HepG2 (cell line): ENCODE measurements at regions not wholly inside any gene's neighbourhood (a gene's known extent, or its start where the extent isn't known, plus 50 kb on each side); places are given as distances from the start of the nearest gene placed in this dataset.

Experiments used
- GLMP ChIP-seq: sonication (generic); formaldehyde crosslinking; IDR thresholded peaks from 2 replicates; pipeline ENCODE4 v1.9.0; 2021; ENCODE audit warnings: missing genetic modification reagents, mild to moderate bottlenecking, borderline replicate concordance
- RFXANK ChIP-seq: IDR thresholded peaks from 2 replicates; pipeline ENCODE4 v1.6.1; 2016
- SATB2 ChIP-seq: sonication (generic); formaldehyde crosslinking; IDR thresholded peaks from 2 replicates; pipeline ENCODE4 v1.5.0; 2020; ENCODE audit warnings: missing genetic modification reagents
- ZBED4 ChIP-seq: sonication (generic); formaldehyde crosslinking; IDR thresholded peaks from 2 replicates; pipeline ENCODE4 v1.4.0; 2020; ENCODE audit warnings: missing genetic modification reagents, borderline replicate concordance
- ZNF18 ChIP-seq: sonication (generic); formaldehyde crosslinking; IDR thresholded peaks from 2 replicates; pipeline ENCODE4 v1.8.0; 2022; ENCODE audit warnings: mild to moderate bottlenecking, missing genetic modification reagents; ENCODE audit not compliant: insufficient replicate concordance
- TF ChIP-seq, protein P1 (sequence below): IDR thresholded peaks from 2 replicates; pipeline ENCODE4 v1.6.1; 2016

GRCh38 chr5:96022971-96023370, 61.3 kb upstream of the ELL2 start (continued):
- TF ChIP-seq, protein P1, sequence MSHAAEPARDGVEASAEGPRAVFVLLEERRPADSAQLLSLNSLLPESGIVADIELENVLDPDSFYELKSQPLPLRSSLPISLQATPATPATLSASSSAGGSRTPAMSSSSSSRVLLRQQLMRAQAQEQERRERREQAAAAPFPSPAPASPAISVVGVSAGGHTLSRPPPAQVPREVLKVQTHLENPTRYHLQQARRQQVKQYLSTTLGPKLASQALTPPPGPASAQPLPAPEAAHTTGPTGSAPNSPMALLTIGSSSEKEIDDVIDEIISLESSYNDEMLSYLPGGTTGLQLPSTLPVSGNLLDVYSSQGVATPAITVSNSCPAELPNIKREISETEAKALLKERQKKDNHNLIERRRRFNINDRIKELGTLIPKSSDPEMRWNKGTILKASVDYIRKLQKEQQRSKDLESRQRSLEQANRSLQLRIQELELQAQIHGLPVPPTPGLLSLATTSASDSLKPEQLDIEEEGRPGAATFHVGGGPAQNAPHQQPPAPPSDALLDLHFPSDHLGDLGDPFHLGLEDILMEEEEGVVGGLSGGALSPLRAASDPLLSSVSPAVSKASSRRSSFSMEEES (CRISPR knock-in tag) = no peak
- TF ChIP-seq ZNF18 (CRISPR knock-in tag) (no peak), ZBED4 (no peak), GLMP (no peak), SATB2 (CRISPR knock-in tag) (no peak), RFXANK (CRISPR knock-in tag) (no peak)
